Left lobe of liver (tissue), 2 donors: ENCODE measurements at regions not wholly inside any gene's neighbourhood (a gene's known extent, or its start where the extent isn't known, plus 50 kb on each side); places are given as distances from the start of the nearest gene placed in this dataset.
"Not testable (repeated sequence)": the region's sequence is repeated elsewhere in the genome, so short reads cannot be mapped to it uniquely, and the experiment has no call there.

Experiments used
- ATAC-seq: fragments of 200-7000 bp; cut with Tn5 transposase; one replicate; pipeline ENCODE4 v1.9.1; 2020; ENCODE audit warnings: mild to moderate bottlenecking, moderate library complexity
- DNase-seq: peaks from one replicate; pipeline ENCODE4 v3.0.0-alpha.2; 2020; ENCODE audit warnings: low spot score
- donor health status: DM: no; HTN: no; CAD: no; lungs with moderate emphysema.
- donor health status: DM: no; HTN: yes; CAD: no.

- ATAC-seq: no peak
These were observed 212.2 kb upstream of the LINGO1 start for GRCh38 chr15:77844798-77845446.

GRCh38 chr15:77843546-77843945 is 210.8 kb upstream of the LINGO1 start:
- DNase-seq (no peak), ATAC-seq (no peak)

More at GRCh38 chr15:77844798-77845446, 212.2 kb upstream of the LINGO1 start:
- DNase-seq: no peak

- ATAC-seq (no peak), DNase-seq (no peak)
These were observed 208.5 kb upstream of the LINGO1 start for GRCh38 chr15:77840991-77841775.

DNA sequence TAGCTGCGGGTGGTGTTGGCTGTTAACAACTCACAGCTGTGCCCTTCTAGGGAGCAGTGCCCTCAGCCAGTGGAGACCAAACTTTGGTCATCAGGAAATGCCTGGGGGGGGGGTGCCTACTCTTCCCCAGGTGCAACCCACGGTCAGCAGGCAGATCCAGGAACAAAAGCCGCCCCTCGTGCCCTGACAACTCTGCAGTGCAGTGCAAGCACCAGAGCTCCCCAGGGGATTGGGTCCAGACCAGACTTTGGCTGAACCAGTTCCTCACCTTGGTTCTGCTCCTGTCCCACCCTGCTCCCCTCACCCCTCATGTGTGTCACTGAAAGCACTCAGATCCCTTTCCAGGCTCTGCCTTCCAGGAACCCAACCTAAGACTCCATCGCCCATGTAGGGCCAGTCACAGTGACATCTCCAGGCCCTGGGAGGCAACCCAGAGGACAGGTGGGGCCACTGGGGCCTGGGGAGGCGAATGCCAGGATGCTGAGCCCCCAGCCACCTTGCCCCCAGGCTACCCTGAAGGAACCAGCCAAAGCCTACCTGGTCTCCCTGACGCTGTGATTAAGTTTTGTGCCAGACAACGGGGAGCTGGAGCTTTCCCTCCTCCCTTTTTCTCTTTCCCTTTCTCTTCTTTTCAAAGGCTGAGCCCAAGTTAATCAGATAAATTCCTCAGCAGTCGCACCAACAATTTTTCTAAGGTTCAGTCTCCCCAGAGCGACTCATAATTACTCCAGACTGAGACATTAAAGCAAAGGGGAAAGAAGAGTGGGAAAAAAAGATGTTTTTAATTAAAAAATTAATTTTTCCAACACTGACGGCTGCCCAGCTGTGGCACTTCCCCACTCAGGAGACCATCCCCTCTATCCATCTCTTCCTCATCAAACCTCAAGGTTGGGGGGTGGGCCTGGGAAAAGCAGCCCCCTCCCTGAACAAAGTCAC is 207.5 kb upstream of the LINGO1 start:
- ATAC-seq: no peak
- no peak for DNase-seq

GRCh38 chr15:77839456-77839855 is 206.7 kb upstream of the LINGO1 start:
- ATAC-seq: no peak
- no peak for DNase-seq

DNA sequence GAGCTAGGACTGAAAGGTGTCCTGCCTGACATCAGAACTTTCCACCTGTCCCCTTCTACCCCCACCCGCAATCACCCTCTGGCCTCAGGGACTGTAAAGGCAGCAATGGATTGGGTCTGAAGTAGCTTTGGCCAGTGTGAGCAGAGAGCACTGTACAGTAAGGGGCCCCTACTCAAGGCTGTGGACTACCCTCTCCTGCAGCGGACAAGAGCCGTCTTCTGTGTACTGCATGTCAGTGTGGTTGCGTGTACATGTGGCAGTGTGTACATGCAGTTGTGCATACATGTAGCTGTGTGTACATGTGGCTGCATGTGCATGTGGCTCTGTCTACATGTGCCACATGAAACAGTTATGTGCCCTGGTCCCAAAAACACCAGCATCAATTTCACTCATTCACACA is 205.9 kb upstream of the LINGO1 start:
- no peak for ATAC-seq

DNA sequence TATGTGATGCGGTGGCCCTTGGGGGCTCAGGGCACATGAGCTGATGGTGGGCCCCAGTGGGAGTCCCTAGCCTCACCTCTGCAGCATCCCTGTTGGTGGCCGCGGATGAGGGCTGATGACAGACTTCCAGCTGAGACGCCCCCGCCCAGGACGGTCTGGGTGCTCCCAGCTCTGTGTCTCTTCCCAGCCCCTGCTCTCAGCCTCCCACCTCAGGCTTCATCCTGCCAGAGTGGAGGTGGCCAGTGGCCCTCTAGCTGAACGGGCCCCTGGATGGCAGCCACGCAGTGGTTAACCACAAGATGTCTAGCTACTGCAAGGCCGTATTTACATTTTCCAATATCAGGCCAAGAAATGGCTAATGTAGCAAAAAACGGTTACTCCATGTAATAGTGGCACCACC is 205.3 kb upstream of the LINGO1 start:
- ATAC-seq: no peak
- DNase-seq: no peak

More for the DNA sequence above, 205.9 kb upstream of the LINGO1 start:
- no peak for DNase-seq

- ATAC-seq (no peak), DNase-seq (no peak)
These were observed 204.9 kb upstream of the LINGO1 start for GRCh38 chr15:77837649-77838025.

DNA sequence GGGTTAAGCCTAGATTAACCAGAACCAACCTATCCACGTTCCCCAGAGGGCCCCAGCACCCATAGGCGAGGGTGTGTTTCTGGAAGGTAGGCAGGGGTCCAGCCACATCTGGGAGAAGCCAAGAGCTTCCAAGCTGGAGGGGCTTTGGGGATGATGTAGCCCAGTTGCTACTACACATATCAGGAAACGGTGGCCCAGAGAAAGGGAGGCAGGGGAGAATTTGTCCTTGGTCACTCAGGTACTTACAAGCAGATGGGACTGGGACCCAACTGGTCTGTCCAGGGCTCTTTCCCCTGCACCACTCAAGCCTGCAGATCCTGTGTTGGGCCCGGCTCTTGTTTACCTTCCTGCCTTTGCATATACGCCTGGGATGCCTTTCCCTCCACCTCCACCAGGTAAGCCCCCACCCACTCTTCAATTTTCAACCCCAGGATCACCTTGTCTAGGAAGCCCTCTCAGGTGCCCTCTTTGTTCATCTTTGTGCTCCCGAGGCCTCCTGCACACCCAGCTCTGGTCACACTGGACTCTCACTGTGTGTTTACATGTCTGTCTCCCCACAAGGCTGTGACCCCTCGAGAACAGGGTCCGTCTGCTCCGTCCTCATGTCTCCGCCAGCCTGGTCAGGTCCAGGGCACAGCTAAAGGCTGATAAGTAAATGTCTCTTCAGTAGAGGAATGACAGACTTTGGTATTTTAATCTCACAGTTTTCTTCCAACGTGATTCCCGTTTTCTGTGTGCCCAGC is 204.4 kb upstream of the LINGO1 start:
- DNase-seq (no peak), ATAC-seq (no peak)

DNA sequence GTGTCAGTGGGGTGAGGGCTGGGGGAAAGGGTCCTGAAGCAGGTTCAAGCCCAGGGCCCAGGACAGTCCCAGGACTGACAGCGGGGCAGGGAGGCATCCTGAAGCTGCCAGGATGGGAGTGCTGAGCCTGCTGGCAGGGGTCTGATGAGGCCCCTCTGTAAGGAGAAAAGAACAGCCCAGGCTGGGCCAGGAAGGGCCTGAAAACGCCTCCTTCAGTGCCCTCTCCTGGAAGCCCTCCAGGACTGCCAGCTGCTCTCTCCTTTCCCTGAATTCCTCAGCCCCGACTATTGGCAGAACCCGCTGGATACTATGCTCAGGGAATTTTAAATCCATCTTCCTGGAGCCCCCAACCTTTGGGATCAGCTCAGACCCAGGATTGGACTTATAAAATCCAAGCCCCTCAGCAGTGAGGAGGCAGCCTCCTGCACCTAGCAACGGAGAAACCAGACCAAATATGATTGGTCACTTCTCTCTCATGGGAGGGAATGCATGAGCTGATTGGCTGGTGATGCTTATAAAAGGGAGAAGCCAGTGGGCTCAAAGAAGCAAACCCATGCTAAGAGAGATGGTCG is 203.5 kb upstream of the LINGO1 start:
- DNase-seq (no peak), ATAC-seq (no peak)

- DNase-seq (no peak), ATAC-seq (no peak)
These were observed 201.7 kb upstream of the LINGO1 start for GRCh38 chr15:77834276-77834990.

DNA sequence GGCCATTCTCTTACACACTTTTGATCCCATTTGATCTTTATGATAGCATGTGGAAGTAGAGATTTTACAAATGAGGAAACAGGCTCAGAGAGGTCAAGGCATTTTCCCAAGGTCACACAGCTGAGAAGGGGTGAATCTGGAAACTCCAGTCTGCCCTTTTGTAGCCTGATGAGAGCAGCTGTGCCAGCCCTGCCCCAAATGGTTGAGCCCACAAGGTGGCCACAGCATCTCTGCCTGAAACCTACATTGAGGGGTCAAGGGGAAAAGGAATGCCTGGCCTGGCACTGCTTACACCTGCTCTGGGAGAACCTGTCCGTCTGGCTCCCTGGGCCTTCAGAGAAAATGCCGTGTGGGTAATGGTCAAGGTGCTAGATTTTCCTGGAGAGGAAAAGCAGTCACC is 200.2 kb upstream of the LINGO1 start:
- no peak for ATAC-seq
- DNase-seq: no peak

DNA sequence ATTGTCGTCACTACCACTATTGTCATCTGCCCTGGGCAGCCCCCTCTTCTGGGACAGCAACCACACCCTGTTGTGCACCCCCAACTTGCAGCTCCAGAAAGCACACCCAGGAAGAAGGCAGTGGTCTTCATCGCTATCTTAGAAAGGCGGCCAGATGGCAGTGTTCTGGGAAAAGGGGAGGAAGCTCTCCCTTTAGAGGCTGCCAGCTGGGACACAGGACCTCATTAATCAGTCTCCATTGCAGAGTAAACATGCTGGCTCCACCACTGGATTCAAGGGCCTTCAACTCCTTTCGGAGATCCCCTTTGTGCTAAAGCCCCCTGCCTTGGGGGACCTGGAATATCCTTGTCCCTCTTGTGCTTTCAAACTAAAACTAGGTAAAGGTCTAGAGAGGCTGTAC is 199.3 kb upstream of the LINGO1 start:
- ATAC-seq: no peak

GRCh38 chr15:77830051-77830468 is 197.3 kb upstream of the LINGO1 start:
- DNase-seq (no peak), ATAC-seq (no peak)

More for the DNA sequence above, 199.3 kb upstream of the LINGO1 start:
- DNase-seq: no peak

- not testable (repeated sequence) for DNase-seq, ATAC-seq
These were observed 196.6 kb upstream of the LINGO1 start for GRCh38 chr15:77829331-77829730.

- DNase-seq (no peak), ATAC-seq (no peak)
These were observed 195.1 kb upstream of the LINGO1 start for GRCh38 chr15:77827860-77828259.

DNA sequence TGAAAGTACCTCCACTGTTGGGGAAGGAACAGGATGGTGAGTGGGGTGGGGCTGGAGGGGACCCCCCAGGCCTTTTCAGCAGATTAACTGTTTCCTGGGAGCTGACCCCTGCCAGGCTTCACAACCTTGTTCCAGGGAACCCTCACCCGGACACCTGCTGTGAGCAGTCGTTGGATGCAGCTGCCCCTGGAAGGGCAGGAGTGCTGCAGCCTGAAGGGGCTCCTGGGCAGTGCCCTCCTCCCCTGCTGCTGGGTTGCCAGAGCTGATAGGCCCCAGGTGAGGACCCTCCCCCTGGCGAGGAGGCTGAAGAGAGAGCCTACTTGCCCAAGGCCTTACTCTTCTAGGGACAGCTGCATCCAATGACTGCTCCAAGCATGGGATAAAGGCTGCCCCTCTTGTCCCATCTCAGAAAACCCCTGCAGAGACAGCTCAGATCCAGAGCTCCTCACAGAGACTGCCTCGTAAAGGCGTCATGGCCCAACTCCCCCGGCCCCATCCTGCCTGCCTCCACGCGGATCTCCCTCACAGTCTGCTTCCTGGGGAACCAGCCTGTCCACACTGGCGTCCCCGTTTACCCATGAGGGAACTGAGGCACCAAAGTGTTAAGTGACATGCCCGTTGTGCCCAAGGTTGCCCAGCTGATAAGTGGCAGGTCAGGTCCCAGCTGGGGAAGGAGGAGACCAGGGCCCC is 193.4 kb upstream of the LINGO1 start:
- DNase-seq: no peak

DNA sequence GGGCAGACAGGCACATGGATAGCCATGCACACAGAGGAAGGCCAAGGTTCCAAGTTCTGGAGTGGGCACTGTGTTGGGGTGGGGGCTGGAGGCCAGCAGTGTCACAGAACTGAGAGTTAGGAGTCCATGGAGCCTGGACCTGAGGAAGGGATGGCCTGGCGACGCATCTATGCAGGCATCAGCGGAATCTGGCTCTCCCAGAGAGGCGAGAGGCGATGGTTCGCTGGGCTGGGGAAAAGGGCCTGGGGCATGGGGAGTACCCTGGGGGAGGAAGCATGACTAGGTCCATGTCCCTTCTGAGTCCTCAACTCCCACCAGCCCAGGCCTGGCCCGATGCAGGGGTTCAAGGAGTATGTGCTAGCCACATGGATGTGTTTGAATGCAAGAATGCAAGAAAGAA is 192.8 kb upstream of the LINGO1 start:
- DNase-seq: no peak
- ATAC-seq: no peak

More for the DNA sequence above, 193.4 kb upstream of the LINGO1 start:
- no peak for ATAC-seq

DNA sequence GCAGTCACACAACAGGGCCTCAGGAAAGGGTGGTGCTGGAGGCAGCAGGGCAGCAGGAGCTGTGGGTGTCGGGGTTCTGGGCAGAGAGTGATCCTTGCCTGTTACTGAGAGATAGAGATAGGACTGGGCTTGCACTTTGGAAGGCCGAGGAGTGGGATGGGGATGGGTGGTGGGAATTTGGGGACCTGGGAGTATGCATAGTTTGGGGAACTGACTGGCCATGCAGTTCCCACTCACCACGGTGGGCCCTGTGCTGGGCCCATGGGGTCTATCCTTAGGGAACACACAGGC is 192.5 kb upstream of the LINGO1 start:
- DNase-seq (no peak), ATAC-seq (no peak)
